Liver (tissue), 8 donors: ENCODE measurements at regions not wholly inside any gene's neighbourhood (a gene's known extent, or its start where the extent isn't known, plus 50 kb on each side); places are given as distances from the start of the nearest gene placed in this dataset.

ENCODE experiments used
- DNase-seq: peaks from one replicate; pipeline ENCODE4 v3.0.0-alpha.2; 2017; ENCODE audit warnings: low spot score
- H3K27ac ChIP-seq, 2 donors: one replicate each; pipeline ENCODE4 v1.7.0; 2013; ENCODE audit warnings: inconsistent platforms in 2 of 2, low read length in 2 of 2, control low read depth in 1 of 2, low read depth in 1 of 2, mild to moderate bottlenecking in 1 of 2
- H3K27me3 ChIP-seq, 4 donors: one replicate each; pipeline versions ENCODE4 v1.6.1 to v1.7.0; 2013; ENCODE audit warnings: low read length in 3 of 4, inconsistent platforms in 1 of 4, mild to moderate bottlenecking in 1 of 4, moderate library complexity in 1 of 4; ENCODE audit not compliant: control insufficient read depth in 4 of 4, insufficient read depth in 4 of 4
- H3K36me3 ChIP-seq, 4 donors: one replicate each; pipeline versions ENCODE4 v1.6.1 to v1.7.0; 2013; ENCODE audit warnings: low read length in 3 of 4, mild to moderate bottlenecking in 3 of 4, low read depth in 1 of 4, moderate library complexity in 1 of 4; ENCODE audit not compliant: control insufficient read depth in 4 of 4, insufficient read depth in 3 of 4
- H3K4me1 ChIP-seq, 4 donors: one replicate each; pipeline versions ENCODE4 v1.6.1 to v1.7.0; 2013; ENCODE audit warnings: low read length in 3 of 4, mild to moderate bottlenecking in 3 of 4, moderate library complexity in 1 of 4; ENCODE audit not compliant: control insufficient read depth in 4 of 4, insufficient read depth in 4 of 4
- H3K4me3 ChIP-seq, 3 donors: one replicate each; pipeline versions ENCODE4 v1.6.1 to v1.7.0; 2013; ENCODE audit warnings: low read length in 3 of 3, control low read depth in 1 of 3, low read depth in 1 of 3, mild to moderate bottlenecking in 1 of 3
- H3K9ac ChIP-seq, 2 donors: one replicate each; pipeline ENCODE4 v1.7.0; 2013; ENCODE audit warnings: low read length in 2 of 2, mild to moderate bottlenecking in 2 of 2, moderate library complexity in 2 of 2, control low read depth in 1 of 2, low read depth in 1 of 2
- H3K9me3 ChIP-seq, 4 donors: one replicate each; pipeline versions ENCODE4 v1.6.1 to v1.7.0; 2013; ENCODE audit warnings: low read length in 3 of 4; ENCODE audit not compliant: control insufficient read depth in 4 of 4
- EGR1 ChIP-seq, 2 donors: IDR thresholded peaks; 2 replicates each; pipeline ENCODE4 v1.6.1; 2016 to 2018; ENCODE audit warnings: antibody characterized with exemption in 2 of 2, low read depth in 2 of 2
- FOXA1 ChIP-seq: IDR thresholded peaks from 2 replicates; pipeline ENCODE4 v1.6.1; 2016; ENCODE audit warnings: antibody characterized with exemption
- GABPA ChIP-seq, 2 donors: IDR thresholded peaks in 1 of 2; conservative IDR thresholded peaks in 1 of 2; 2 replicates each; pipeline ENCODE4 v1.6.1; 2016; ENCODE audit warnings: antibody characterized with exemption in 2 of 2, mild to moderate bottlenecking in 1 of 2, moderate library complexity in 1 of 2
- HNF4G ChIP-seq: IDR thresholded peaks from 2 replicates; pipeline ENCODE4 v1.6.1; 2016; ENCODE audit warnings: antibody characterized with exemption
- JUND ChIP-seq, 2 donors: IDR thresholded peaks; 2 replicates each; pipeline ENCODE4 v1.6.1; 2016; ENCODE audit warnings: antibody characterized with exemption in 2 of 2
- NR2F2 ChIP-seq: IDR thresholded peaks from 2 replicates; pipeline ENCODE4 v1.6.1; 2016; ENCODE audit warnings: antibody characterized with exemption
- RAD21 ChIP-seq, 2 donors: IDR thresholded peaks; 2 replicates each; pipeline ENCODE4 v1.6.1; 2016; ENCODE audit warnings: antibody characterized with exemption in 2 of 2, mild to moderate bottlenecking in 2 of 2
- SP1 ChIP-seq: IDR thresholded peaks from 2 replicates; pipeline ENCODE4 v1.6.1; 2018; ENCODE audit warnings: antibody characterized with exemption, mild to moderate bottlenecking
- TAF1 ChIP-seq: conservative IDR thresholded peaks from 2 replicates; pipeline ENCODE4 v1.6.1; 2016; ENCODE audit warnings: antibody characterized with exemption, mild to moderate bottlenecking
- YY1 ChIP-seq: IDR thresholded peaks from 2 replicates; pipeline ENCODE4 v1.6.1; 2016; ENCODE audit warnings: antibody characterized with exemption, mild to moderate bottlenecking
- WGBS: extraction: QIAGEN DNeasy Blood & Tissue Kit; methylation state at CpG from one replicate; pipeline ENCODE4 v1.1.7; 2013; 5-methylcytosine and 5-hydroxymethylcytosine counted together
- TF ChIP-seq, protein P1 (sequence below): fragments of 150-350 bp; IDR thresholded peaks from 2 replicates; pipeline ENCODE4 v1.5.1; 2017; ENCODE audit warnings: improper control_type of control experiment, low read depth, low read length; ENCODE audit not compliant: missing input control
- TF ChIP-seq, protein P2 (sequence below): IDR thresholded peaks from 2 replicates; pipeline ENCODE4 v1.6.1; 2016; ENCODE audit warnings: antibody characterized with exemption, mild to moderate bottlenecking
- TF ChIP-seq, protein P3 (sequence below): IDR thresholded peaks from 2 replicates; pipeline ENCODE4 v1.6.1; 2016; ENCODE audit warnings: antibody characterized with exemption
- TF ChIP-seq, protein P4 (sequence below): IDR thresholded peaks from 2 replicates; pipeline ENCODE4 v1.6.1; 2016; ENCODE audit warnings: antibody characterized with exemption
- donor health status: healthy.
- donor health status: healthy.
- donor health status: healthy.
- donor health status: healthy.
- donor health status: healthy.

DNA sequence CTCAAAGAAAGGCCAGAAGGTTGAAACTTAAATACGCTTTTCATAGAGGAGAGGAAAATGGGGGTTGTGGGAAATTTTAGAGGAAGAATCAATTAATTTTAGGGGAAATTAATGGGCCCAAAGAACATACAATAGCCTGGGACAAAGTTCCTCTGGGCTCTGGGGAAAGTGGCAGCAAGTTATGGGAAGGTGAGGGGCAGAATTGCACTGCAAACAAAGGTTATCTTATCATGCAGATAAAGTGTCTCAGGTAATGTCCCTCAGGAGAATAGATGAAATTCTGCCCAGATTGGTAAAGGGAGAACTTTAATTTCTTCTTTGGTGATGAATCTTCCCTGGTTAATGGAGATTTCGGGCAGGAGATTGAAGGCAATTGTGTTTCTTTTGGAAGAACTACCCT lies 326.1 kb upstream of the SLC24A2 start:
- Histone ChIP-seq H3K27me3 (no peaks in the 10 kb centered on the region), H3K9ac (no peak overlapping the region), H3K4me1 (no peaks in the 10 kb centered on the region), H3K4me3 (no peak overlapping the region), H3K9me3 (peaks cover 0 to 7% (median 1%) of the 10 kb centered on the region in 4 donors), H3K27ac (no peak overlapping the region), H3K36me3 (no peaks in the 10 kb centered on the region)
- 89% methylated on average over 2 of the region's 2 CpGs for WGBS
- DNase-seq = no peak
- TF ChIP-seq YY1 (no peak), HNF4G (no peak), GABPA (IDR thresholded peaks at IDR 0.05 in 1 of 2, conservative IDR thresholded peaks at IDR 0.05 in 1 of 2) (no peak), SP1 (no peak), FOXA1 (no peak), NR2F2 (no peak), EGR1 (IDR thresholded peaks at IDR 0.05; ENCODE audit: low read depth in 2 of 2) (no peak), RAD21 (IDR thresholded peaks at IDR 0.05) (no peak)
- TF ChIP-seq, protein P1, sequence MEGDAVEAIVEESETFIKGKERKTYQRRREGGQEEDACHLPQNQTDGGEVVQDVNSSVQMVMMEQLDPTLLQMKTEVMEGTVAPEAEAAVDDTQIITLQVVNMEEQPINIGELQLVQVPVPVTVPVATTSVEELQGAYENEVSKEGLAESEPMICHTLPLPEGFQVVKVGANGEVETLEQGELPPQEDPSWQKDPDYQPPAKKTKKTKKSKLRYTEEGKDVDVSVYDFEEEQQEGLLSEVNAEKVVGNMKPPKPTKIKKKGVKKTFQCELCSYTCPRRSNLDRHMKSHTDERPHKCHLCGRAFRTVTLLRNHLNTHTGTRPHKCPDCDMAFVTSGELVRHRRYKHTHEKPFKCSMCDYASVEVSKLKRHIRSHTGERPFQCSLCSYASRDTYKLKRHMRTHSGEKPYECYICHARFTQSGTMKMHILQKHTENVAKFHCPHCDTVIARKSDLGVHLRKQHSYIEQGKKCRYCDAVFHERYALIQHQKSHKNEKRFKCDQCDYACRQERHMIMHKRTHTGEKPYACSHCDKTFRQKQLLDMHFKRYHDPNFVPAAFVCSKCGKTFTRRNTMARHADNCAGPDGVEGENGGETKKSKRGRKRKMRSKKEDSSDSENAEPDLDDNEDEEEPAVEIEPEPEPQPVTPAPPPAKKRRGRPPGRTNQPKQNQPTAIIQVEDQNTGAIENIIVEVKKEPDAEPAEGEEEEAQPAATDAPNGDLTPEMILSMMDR = no peak
- TF ChIP-seq, protein P2, sequence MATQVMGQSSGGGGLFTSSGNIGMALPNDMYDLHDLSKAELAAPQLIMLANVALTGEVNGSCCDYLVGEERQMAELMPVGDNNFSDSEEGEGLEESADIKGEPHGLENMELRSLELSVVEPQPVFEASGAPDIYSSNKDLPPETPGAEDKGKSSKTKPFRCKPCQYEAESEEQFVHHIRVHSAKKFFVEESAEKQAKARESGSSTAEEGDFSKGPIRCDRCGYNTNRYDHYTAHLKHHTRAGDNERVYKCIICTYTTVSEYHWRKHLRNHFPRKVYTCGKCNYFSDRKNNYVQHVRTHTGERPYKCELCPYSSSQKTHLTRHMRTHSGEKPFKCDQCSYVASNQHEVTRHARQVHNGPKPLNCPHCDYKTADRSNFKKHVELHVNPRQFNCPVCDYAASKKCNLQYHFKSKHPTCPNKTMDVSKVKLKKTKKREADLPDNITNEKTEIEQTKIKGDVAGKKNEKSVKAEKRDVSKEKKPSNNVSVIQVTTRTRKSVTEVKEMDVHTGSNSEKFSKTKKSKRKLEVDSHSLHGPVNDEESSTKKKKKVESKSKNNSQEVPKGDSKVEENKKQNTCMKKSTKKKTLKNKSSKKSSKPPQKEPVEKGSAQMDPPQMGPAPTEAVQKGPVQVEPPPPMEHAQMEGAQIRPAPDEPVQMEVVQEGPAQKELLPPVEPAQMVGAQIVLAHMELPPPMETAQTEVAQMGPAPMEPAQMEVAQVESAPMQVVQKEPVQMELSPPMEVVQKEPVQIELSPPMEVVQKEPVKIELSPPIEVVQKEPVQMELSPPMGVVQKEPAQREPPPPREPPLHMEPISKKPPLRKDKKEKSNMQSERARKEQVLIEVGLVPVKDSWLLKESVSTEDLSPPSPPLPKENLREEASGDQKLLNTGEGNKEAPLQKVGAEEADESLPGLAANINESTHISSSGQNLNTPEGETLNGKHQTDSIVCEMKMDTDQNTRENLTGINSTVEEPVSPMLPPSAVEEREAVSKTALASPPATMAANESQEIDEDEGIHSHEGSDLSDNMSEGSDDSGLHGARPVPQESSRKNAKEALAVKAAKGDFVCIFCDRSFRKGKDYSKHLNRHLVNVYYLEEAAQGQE = no peak

DNA sequence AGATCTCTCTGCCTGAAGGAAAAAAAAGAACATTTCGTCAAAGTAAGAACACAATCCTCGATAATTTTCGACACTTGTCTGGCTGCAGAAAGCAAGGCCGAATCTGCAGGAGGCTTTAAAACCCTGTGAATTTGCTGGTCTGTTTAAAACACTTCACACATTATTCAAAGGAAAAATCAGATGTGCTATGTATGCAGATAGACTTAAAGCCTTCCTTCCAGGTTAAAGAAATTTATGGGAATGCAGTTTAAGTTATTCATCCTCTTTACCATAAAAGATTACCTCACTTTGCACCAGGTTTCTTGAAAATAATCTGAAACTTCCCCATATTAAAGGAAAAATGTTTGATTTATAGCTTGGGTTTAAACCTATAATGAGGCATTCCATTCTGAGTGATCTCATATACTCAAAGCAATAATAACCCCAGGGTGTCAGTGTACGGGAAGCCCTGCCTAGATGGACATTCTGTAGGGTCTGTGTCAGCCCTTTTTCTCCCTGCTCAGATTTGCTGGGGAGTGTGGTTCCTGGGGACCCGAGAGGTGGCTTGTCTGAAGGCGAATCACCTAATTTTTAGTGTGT lies 323.5 kb upstream of the SLC24A2 start:
- Histone ChIP-seq H3K9me3 (peaks cover 0 to 7% (median 1%) of the 10 kb centered on the region in 4 donors), H3K4me3 (no peak overlapping the region), H3K4me1 (no peaks in the 10 kb centered on the region), H3K27ac (no peak overlapping the region), H3K36me3 (no peaks in the 10 kb centered on the region), H3K27me3 (no peaks in the 10 kb centered on the region), H3K9ac (no peak overlapping the region)
- 70% methylated on average over 7 of the region's 7 CpGs for WGBS
- no peak for DNase-seq
- TF ChIP-seq RAD21 (IDR thresholded peaks at IDR 0.05) (no peak), JUND (IDR thresholded peaks at IDR 0.05) (no peak), FOXA1 (no peak), HNF4G (no peak), TAF1 (no peak)
- TF ChIP-seq, protein P3, sequence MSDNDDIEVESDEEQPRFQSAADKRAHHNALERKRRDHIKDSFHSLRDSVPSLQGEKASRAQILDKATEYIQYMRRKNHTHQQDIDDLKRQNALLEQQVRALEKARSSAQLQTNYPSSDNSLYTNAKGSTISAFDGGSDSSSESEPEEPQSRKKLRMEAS = no peak
- TF ChIP-seq, protein P4, sequence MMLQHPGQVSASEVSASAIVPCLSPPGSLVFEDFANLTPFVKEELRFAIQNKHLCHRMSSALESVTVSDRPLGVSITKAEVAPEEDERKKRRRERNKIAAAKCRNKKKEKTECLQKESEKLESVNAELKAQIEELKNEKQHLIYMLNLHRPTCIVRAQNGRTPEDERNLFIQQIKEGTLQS = no peak
- TF ChIP-seq, protein P2 = no peak
